PFSK-1 (cell line): ENCODE measurements at regions not wholly inside any gene's neighbourhood (a gene's known extent, or its start where the extent isn't known, plus 50 kb on each side); places are given as distances from the start of the nearest gene placed in this dataset.

Experiments
- FOXP2 ChIP-seq: optimal IDR thresholded peaks from 2 replicates; pipeline ENCODE3; 2011; ENCODE audit warnings: borderline replicate concordance, control low read depth, inconsistent platforms; ENCODE audit not compliant: insufficient read depth; ENCODE audit errors: extremely low read length, extremely low read depth
- POLR2AphosphoS5 ChIP-seq: IDR thresholded peaks from 2 replicates; pipeline ENCODE4 v1.6.1; 2012; ENCODE audit warnings: low read depth, mild to moderate bottlenecking, control low read depth, low read length, moderate library complexity
- REST ChIP-seq, 2 experiments: IDR thresholded peaks; 2 replicates each; pipeline versions ENCODE4 v1.6.1 to v1.8.0; 2011 to 2012; ENCODE audit warnings: low read depth in 2 of 2, low read length in 2 of 2, control low read depth in 1 of 2, inconsistent platforms in 1 of 2, mild to moderate bottlenecking in 1 of 2, moderate library complexity in 1 of 2; ENCODE audit not compliant: insufficient read depth in 1 of 2
- SIN3A ChIP-seq: IDR thresholded peaks from 2 replicates; pipeline ENCODE4 v1.6.1; 2012; ENCODE audit warnings: mild to moderate bottlenecking, low read length, moderate library complexity, borderline replicate concordance; ENCODE audit not compliant: insufficient read depth
- TAF1 ChIP-seq: IDR thresholded peaks from 2 replicates; pipeline ENCODE4 v1.6.1; 2012; ENCODE audit warnings: low read length, control low read depth, borderline replicate concordance; ENCODE audit not compliant: insufficient read depth

GRCh38 chr10:62503872-62504271 is 129.7 kb downstream of the ZNF365 start:
- TF ChIP-seq SIN3A = no peak
- TF ChIP-seq FOXP2 = no peak
- no peak for TF ChIP-seq POLR2AphosphoS5
- TF ChIP-seq REST (IDR thresholded peaks at IDR 0.05; ENCODE audit: insufficient read depth in 1 of 2, low read depth in 2 of 2, low read length in 2 of 2) = no peak
- TF ChIP-seq TAF1 = no peak

DNA sequence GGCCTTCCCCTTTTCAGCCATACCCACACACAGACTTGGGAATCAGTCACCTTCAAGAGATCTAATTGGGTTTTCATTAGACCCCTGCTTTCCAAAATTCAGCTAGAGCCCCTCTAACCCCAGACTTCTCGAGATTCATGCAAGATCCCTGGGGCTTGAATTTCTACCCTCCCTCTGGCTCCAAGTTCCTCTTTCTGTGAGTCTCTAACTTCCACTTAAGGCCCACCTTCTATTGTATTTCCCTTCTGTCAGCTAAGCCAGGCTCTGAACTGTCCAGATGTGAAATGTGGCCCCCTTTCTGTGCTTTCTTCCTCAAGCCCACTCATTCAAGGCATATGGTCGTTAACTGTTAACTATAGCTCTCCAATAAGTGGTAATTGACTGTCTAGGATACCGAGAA is 132.2 kb downstream of the ZNF365 start:
- no peak for TF ChIP-seq SIN3A
- no peak for TF ChIP-seq REST (IDR thresholded peaks at IDR 0.05; ENCODE audit: insufficient read depth in 1 of 2, low read depth in 2 of 2, low read length in 2 of 2)
- TF ChIP-seq TAF1 = no peak
- no peak for TF ChIP-seq FOXP2
- no peak for TF ChIP-seq POLR2AphosphoS5

GRCh38 chr10:62511238-62511637 is 137.1 kb downstream of the ZNF365 start:
- TF ChIP-seq FOXP2 = no peak

- TF ChIP-seq POLR2AphosphoS5 (no peak), FOXP2 (no peak), REST (IDR thresholded peaks at IDR 0.05; ENCODE audit: insufficient read depth in 1 of 2, low read depth in 2 of 2, low read length in 2 of 2) (no peak), SIN3A (no peak), TAF1 (no peak)
These were observed 137.5 kb downstream of the ZNF365 start for GRCh38 chr10:62511656-62512055.

GRCh38 chr10:62512732-62513475 is 138.7 kb downstream of the ZNF365 start:
- no peak for TF ChIP-seq SIN3A
- no peak for TF ChIP-seq TAF1
- TF ChIP-seq FOXP2 = no peak
- no peak for TF ChIP-seq POLR2AphosphoS5
- TF ChIP-seq REST (IDR thresholded peaks at IDR 0.05; ENCODE audit: insufficient read depth in 1 of 2, low read depth in 2 of 2, low read length in 2 of 2) = no peak
